GM10266 (cell line): ENCODE measurements at regions not wholly inside any gene's neighbourhood (a gene's known extent, or its start where the extent isn't known, plus 50 kb on each side); places are given as distances from the start of the nearest gene placed in this dataset.

Source experiments
- DNase-seq: peaks from one replicate; pipeline ENCODE4 v3.0.0; 2012; ENCODE audit errors: extremely low spot score
- CTCF ChIP-seq: IDR thresholded peaks from 2 replicates; pipeline ENCODE4 v1.5.1; 2012; ENCODE audit warnings: mild to moderate bottlenecking, low read depth; ENCODE audit not compliant: control insufficient read depth, insufficient read depth; ENCODE audit errors: missing control alignments

GRCh38 chr10:120385992-120386391 is 71.0 kb upstream of the PLPP4 start:
- DNase-seq: no peak
- no peak for TF ChIP-seq CTCF

- DNase-seq: no peak
- no peak for TF ChIP-seq CTCF
These were observed 70.1 kb upstream of the PLPP4 start for GRCh38 chr10:120386896-120387295.

- DNase-seq: no peak
- TF ChIP-seq CTCF: no peak
These were observed 69.7 kb upstream of the PLPP4 start for GRCh38 chr10:120387326-120387725.

- no peak for TF ChIP-seq CTCF
- DNase-seq: no peak
These were observed 64.8 kb upstream of the PLPP4 start for GRCh38 chr10:120392245-120392644.

DNA sequence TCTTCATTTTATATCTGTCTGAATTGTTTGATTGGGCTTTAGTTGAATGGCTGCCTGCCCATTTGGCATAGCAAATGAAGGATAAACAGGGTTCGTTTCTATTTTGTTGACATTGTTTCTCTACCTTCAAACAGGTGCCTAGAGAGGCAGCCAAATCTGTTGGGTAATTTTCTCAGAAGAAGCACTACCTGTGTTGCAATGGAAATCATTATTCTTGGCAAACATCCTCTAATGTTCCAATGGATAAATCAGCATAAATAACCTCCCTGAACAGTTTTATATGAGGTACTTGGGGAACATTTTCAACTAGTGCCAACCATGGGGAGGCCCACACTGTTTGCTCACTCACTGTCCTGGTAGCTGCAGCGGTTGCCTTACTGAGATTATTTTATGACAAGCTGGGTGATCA is 64.4 kb upstream of the PLPP4 start:
- no peak for TF ChIP-seq CTCF

GRCh38 chr10:120394446-120394845 is 62.6 kb upstream of the PLPP4 start:
- TF ChIP-seq CTCF: no peak
- DNase-seq: no peak

More for the DNA sequence above, 64.4 kb upstream of the PLPP4 start:
- no peak for DNase-seq

GRCh38 chr10:120396228-120396627 is 60.8 kb upstream of the PLPP4 start:
- no peak for TF ChIP-seq CTCF
- no peak for DNase-seq

- no peak for TF ChIP-seq CTCF
- no peak for DNase-seq
These were observed 58.8 kb upstream of the PLPP4 start for GRCh38 chr10:120398180-120398579.
